ENCODE measurements at regions not wholly inside any gene's neighbourhood (a gene's known extent, or its start where the extent isn't known, plus 50 kb on each side); places are given as distances from the start of the nearest gene placed in this dataset.
"Not testable (repeated sequence)": the region's sequence is repeated elsewhere in the genome, so short reads cannot be mapped to it uniquely, and the experiment has no call there.

GRCh38 chr4:24177443-24177842 is 287.6 kb upstream of the PPARGC1A start:
- H3K27me3 Mint-ChIP-seq (ENCODE audit: low read depth in 3 of 3); H3K4me3 Mint-ChIP-seq; H3K4me1 Mint-ChIP-seq; DNase-seq; H3K36me3 Mint-ChIP-seq; H3K27ac Mint-ChIP-seq: not testable (repeated sequence)
- peaks cover 2 to 15% (median 8%) of the 10 kb centered on the region in 6 donors for H3K9me3 Mint-ChIP-seq

- peaks cover 2 to 15% (median 9%) of the 10 kb centered on the region in 6 donors for H3K9me3 Mint-ChIP-seq
- H3K4me3 Mint-ChIP-seq, result no peak overlapping the region
- peaks cover 0 to 9% (median 0%) of the 10 kb centered on the region in 3 donors for H3K27me3 Mint-ChIP-seq (ENCODE audit: low read depth in 3 of 3)
- H3K27ac Mint-ChIP-seq, result no peak overlapping the region
- DNase-seq, result no peak
- H3K36me3 Mint-ChIP-seq, result peaks cover 0 to 3% (median 0%) of the 10 kb centered on the region in 3 donors
- no peaks in the 10 kb centered on the region for H3K4me1 Mint-ChIP-seq
Observed at GRCh38 chr4:24175707-24176106, 285.9 kb upstream of the PPARGC1A start.

GRCh38 chr4:24174602-24175001 is 284.8 kb upstream of the PPARGC1A start:
- H3K36me3 Mint-ChIP-seq, result peaks cover 0 to 3% (median 0%) of the 10 kb centered on the region in 3 donors
- no peak overlapping the region for H3K4me3 Mint-ChIP-seq
- H3K4me1 Mint-ChIP-seq, result no peaks in the 10 kb centered on the region
- H3K27ac Mint-ChIP-seq, result no peak overlapping the region
- DNase-seq, result no peak
- H3K27me3 Mint-ChIP-seq (ENCODE audit: low read depth in 3 of 3), result peaks cover 0 to 9% (median 0%) of the 10 kb centered on the region in 3 donors
- H3K9me3 Mint-ChIP-seq, result peaks cover 2 to 15% (median 10%) of the 10 kb centered on the region in 6 donors

GRCh38 chr4:24172406-24172805 is 282.6 kb upstream of the PPARGC1A start:
- Mint-ChIP-seq H3K36me3 (peaks cover 0 to 3% (median 0%) of the 10 kb centered on the region in 3 donors), H3K4me1 (no peaks in the 10 kb centered on the region), H3K27me3 (ENCODE audit: low read depth in 3 of 3) (peaks cover 0 to 9% (median 0%) of the 10 kb centered on the region in 3 donors), H3K27ac (no peak overlapping the region), H3K4me3 (no peak overlapping the region), H3K9me3 (peaks cover 2 to 11% (median 7%) of the 10 kb centered on the region in 6 donors)
- no peak for DNase-seq

- no peak for DNase-seq
- H3K4me1 Mint-ChIP-seq, result no peaks in the 10 kb centered on the region
- H3K27me3 Mint-ChIP-seq (ENCODE audit: low read depth in 3 of 3), result peaks cover 0 to 4% (median 3%) of the 10 kb centered on the region in 3 donors
- H3K4me3 Mint-ChIP-seq, result no peak overlapping the region
- H3K9me3 Mint-ChIP-seq, result peaks cover 0 to 7% (median 4%) of the 10 kb centered on the region in 6 donors
- no peak overlapping the region for H3K27ac Mint-ChIP-seq
- H3K36me3 Mint-ChIP-seq, result peaks cover 0 to 3% (median 0%) of the 10 kb centered on the region in 3 donors
Observed at GRCh38 chr4:24169956-24170355, 280.1 kb upstream of the PPARGC1A start.

- Mint-ChIP-seq H3K27ac (no peak overlapping the region), H3K27me3 (ENCODE audit: low read depth in 3 of 3) (peaks cover 0 to 4% (median 3%) of the 10 kb centered on the region in 3 donors), H3K9me3 (peaks cover 2 to 13% (median 5%) of the 10 kb centered on the region in 6 donors), H3K4me1 (no peaks in the 10 kb centered on the region), H3K36me3 (peaks cover 0 to 3% (median 0%) of the 10 kb centered on the region in 3 donors), H3K4me3 (no peak overlapping the region)
- DNase-seq, result no peak
Observed at GRCh38 chr4:24168658-24169057, 278.8 kb upstream of the PPARGC1A start.

GRCh38 chr4:24166501-24166900 is 276.7 kb upstream of the PPARGC1A start:
- Mint-ChIP-seq H3K4me1 (no peaks in the 10 kb centered on the region), H3K4me3 (no peak overlapping the region), H3K27ac (no peak overlapping the region), H3K9me3 (peaks cover 0 to 17% (median 3%) of the 10 kb centered on the region in 6 donors), H3K27me3 (ENCODE audit: low read depth in 3 of 3) (peaks cover 0 to 4% (median 3%) of the 10 kb centered on the region in 3 donors), H3K36me3 (peaks cover 0 to 3% (median 0%) of the 10 kb centered on the region in 3 donors)
- DNase-seq, result no peak

- Mint-ChIP-seq H3K27me3 (ENCODE audit: low read depth in 3 of 3) (peaks cover 0 to 4% (median 3%) of the 10 kb centered on the region in 3 donors), H3K9me3 (peaks cover 0 to 28% (median 4%) of the 10 kb centered on the region in 6 donors), H3K4me1 (no peaks in the 10 kb centered on the region), H3K36me3 (no peaks in the 10 kb centered on the region), H3K27ac (no peak overlapping the region), H3K4me3 (no peak overlapping the region)
- DNase-seq, result no peak
Observed at GRCh38 chr4:24164797-24165196, 274.9 kb upstream of the PPARGC1A start.

- H3K36me3 Mint-ChIP-seq, result no peaks in the 10 kb centered on the region
- H3K27me3 Mint-ChIP-seq (ENCODE audit: low read depth in 3 of 3), result peaks cover 0 to 4% (median 3%) of the 10 kb centered on the region in 3 donors
- H3K4me1 Mint-ChIP-seq, result no peaks in the 10 kb centered on the region
- H3K4me3 Mint-ChIP-seq, result no peak overlapping the region
- H3K27ac Mint-ChIP-seq, result no peak overlapping the region
- peaks cover 0 to 28% (median 3%) of the 10 kb centered on the region in 6 donors for H3K9me3 Mint-ChIP-seq
- DNase-seq, result no peak
Observed at GRCh38 chr4:24164054-24164693, 274.3 kb upstream of the PPARGC1A start.

- Mint-ChIP-seq H3K9me3 (peaks cover 0 to 28% (median 3%) of the 10 kb centered on the region in 6 donors), H3K36me3 (no peaks in the 10 kb centered on the region), H3K4me3 (no peak overlapping the region), H3K27me3 (ENCODE audit: low read depth in 3 of 3) (peaks cover 0 to 4% (median 3%) of the 10 kb centered on the region in 3 donors), H3K4me1 (no peaks in the 10 kb centered on the region), H3K27ac (no peak overlapping the region)
- DNase-seq, result no peak
Observed at GRCh38 chr4:24163314-24163713, 273.5 kb upstream of the PPARGC1A start.

GRCh38 chr4:24160358-24160757 is 270.5 kb upstream of the PPARGC1A start:
- peaks cover 0 to 4% (median 0%) of the 10 kb centered on the region in 3 donors for H3K27me3 Mint-ChIP-seq (ENCODE audit: low read depth in 3 of 3)
- no peak for DNase-seq
- H3K27ac Mint-ChIP-seq, result no peak overlapping the region
- H3K4me1 Mint-ChIP-seq, result no peaks in the 10 kb centered on the region
- no peak overlapping the region for H3K4me3 Mint-ChIP-seq
- H3K9me3 Mint-ChIP-seq, result peaks cover 3 to 30% (median 4%) of the 10 kb centered on the region in 6 donors
- H3K36me3 Mint-ChIP-seq, result no peaks in the 10 kb centered on the region

GRCh38 chr4:24158031-24158430 is 268.2 kb upstream of the PPARGC1A start:
- H3K27me3 Mint-ChIP-seq (ENCODE audit: low read depth in 3 of 3), result peaks cover 0 to 2% (median 0%) of the 10 kb centered on the region in 3 donors
- H3K9me3 Mint-ChIP-seq, result peaks cover under 1 to 34% (median 4%) of the 10 kb centered on the region in 6 donors
- no peaks in the 10 kb centered on the region for H3K36me3 Mint-ChIP-seq
- no peak overlapping the region for H3K4me3 Mint-ChIP-seq
- H3K27ac Mint-ChIP-seq, result no peak overlapping the region
- no peak for DNase-seq
- no peaks in the 10 kb centered on the region for H3K4me1 Mint-ChIP-seq

- Mint-ChIP-seq H3K27me3 (ENCODE audit: low read depth in 3 of 3) (peaks cover 0 to 4% (median 2%) of the 10 kb centered on the region in 3 donors), H3K36me3 (no peaks in the 10 kb centered on the region), H3K27ac (no peak overlapping the region), H3K9me3 (peaks cover 0 to 18% (median under 1%) of the 10 kb centered on the region in 6 donors), H3K4me1 (no peaks in the 10 kb centered on the region), H3K4me3 (no peak overlapping the region)
- no peak for DNase-seq
Observed at GRCh38 chr4:24150034-24150433, 260.2 kb upstream of the PPARGC1A start.

- no peak for DNase-seq
- Mint-ChIP-seq H3K27ac (no peak overlapping the region), H3K9me3 (peaks cover 0 to 13% (median 2%) of the 10 kb centered on the region in 6 donors), H3K4me3 (no peak overlapping the region), H3K36me3 (no peaks in the 10 kb centered on the region), H3K27me3 (ENCODE audit: low read depth in 3 of 3) (peaks cover 0 to 3% (median 2%) of the 10 kb centered on the region in 3 donors), H3K4me1 (no peaks in the 10 kb centered on the region)
Observed at GRCh38 chr4:24146127-24146526, 256.3 kb upstream of the PPARGC1A start.
